ENCODE measurements at regions not wholly inside any gene's neighbourhood (a gene's known extent, or its start where the extent isn't known, plus 50 kb on each side); places are given as distances from the start of the nearest gene placed in this dataset.

GRCh38 chr13:73293913-73294523 is 235.2 kb downstream of the KLF5 start:
- no peak for DNase-seq (ENCODE audit: low read depth)
- TF ChIP-seq, protein P1, sequence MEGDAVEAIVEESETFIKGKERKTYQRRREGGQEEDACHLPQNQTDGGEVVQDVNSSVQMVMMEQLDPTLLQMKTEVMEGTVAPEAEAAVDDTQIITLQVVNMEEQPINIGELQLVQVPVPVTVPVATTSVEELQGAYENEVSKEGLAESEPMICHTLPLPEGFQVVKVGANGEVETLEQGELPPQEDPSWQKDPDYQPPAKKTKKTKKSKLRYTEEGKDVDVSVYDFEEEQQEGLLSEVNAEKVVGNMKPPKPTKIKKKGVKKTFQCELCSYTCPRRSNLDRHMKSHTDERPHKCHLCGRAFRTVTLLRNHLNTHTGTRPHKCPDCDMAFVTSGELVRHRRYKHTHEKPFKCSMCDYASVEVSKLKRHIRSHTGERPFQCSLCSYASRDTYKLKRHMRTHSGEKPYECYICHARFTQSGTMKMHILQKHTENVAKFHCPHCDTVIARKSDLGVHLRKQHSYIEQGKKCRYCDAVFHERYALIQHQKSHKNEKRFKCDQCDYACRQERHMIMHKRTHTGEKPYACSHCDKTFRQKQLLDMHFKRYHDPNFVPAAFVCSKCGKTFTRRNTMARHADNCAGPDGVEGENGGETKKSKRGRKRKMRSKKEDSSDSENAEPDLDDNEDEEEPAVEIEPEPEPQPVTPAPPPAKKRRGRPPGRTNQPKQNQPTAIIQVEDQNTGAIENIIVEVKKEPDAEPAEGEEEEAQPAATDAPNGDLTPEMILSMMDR (IDR thresholded peaks at IDR 0.05; ENCODE audit: low read length, missing control alignments): no peak
- no peak overlapping the region for H3K4me3 ChIP-seq (replicated peaks; ENCODE audit: low read depth, low read length)

DNA sequence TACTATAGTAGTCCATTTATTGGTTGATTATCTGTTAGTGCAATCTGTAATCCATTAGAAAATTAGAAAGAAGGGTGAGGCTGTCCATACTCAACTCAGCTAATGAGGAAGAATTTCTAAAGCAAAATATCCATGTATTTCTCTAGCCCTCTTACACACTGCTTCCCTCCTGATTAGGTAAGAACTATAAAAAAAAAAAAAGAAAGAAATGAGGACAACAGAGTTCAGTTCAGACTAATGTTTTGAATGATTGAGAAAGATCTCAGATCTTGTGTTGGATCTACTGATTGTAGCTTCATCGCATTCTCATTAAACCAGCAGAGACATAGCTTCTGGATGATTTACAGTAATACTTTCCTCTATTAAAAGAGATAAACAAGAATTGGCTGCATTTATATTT is 233.3 kb downstream of the KLF5 start:
- DNase-seq (ENCODE audit: low read depth): no peak
- TF ChIP-seq, protein P1 (IDR thresholded peaks at IDR 0.05; ENCODE audit: low read length, missing control alignments): no peak
- H3K4me3 ChIP-seq (replicated peaks; ENCODE audit: low read depth, low read length): no peak overlapping the region

DNA sequence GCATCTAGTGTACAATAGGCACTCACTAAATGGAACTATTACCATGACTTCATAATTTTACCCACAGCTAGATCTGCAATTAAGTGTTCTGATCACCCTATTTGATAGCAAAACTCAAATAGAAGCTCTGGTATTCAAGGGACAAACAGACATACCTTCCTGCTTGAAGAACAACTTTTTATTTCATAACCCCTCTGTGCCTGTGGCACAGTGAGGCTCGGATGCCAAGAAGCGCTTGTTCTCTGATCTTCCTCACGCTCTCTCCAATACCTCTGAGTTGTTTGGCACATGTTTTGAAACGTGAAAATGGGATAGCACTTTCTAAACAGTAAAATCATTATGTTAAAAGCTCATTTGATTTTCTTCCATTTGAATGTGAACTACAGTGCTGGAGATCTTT is 232.0 kb downstream of the KLF5 start:
- no peak for DNase-seq (ENCODE audit: low read depth)
- H3K4me3 ChIP-seq (replicated peaks; ENCODE audit: low read depth, low read length): no peak overlapping the region
- TF ChIP-seq, protein P1 (IDR thresholded peaks at IDR 0.05; ENCODE audit: low read length, missing control alignments): no peak

GRCh38 chr13:73288596-73288995 is 229.8 kb downstream of the KLF5 start:
- TF ChIP-seq, protein P1 (IDR thresholded peaks at IDR 0.05; ENCODE audit: low read length, missing control alignments): no peak
- DNase-seq (ENCODE audit: low read depth): no peak
- no peak overlapping the region for H3K4me3 ChIP-seq (replicated peaks; ENCODE audit: low read depth, low read length)

GRCh38 chr13:73287831-73288230 is 229.0 kb downstream of the KLF5 start:
- TF ChIP-seq, protein P1 (IDR thresholded peaks at IDR 0.05; ENCODE audit: low read length, missing control alignments): no peak
- H3K4me3 ChIP-seq (replicated peaks; ENCODE audit: low read depth, low read length): no peak overlapping the region
- DNase-seq (ENCODE audit: low read depth): no peak

DNA sequence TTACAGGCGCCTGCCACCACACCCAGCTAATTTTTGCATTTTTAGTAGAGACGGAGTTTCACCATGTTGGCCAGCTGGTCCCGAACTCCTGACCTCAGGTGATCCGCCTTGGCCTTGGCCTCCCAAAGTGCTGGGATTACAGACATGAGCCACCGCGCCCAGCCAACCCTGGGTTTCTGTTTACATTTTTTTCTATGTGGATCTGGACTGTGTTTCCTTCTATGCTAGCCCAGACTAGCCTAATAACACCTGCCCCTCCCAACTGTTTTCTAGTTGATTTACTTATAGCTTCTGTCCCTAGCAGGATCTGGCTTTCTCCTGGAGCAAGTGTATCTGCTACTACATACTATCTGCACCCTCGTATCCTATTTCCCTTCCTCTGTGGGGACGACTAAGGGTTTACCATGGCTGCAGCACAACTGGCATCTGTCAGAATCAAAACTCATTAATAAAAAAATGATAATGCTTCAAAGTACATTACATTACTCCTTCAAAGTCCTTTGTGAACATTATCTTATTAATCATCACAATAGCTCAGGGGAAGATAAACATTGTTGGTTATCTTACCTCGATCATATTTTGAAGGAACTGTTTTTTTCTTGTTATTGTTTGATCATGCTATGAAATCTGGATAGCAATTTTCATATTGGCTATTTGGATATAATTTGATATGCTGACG is 228.3 kb downstream of the KLF5 start:
- TF ChIP-seq, protein P1 (IDR thresholded peaks at IDR 0.05; ENCODE audit: low read length, missing control alignments): no peak
- DNase-seq (ENCODE audit: low read depth): no peak
- no peak overlapping the region for H3K4me3 ChIP-seq (replicated peaks; ENCODE audit: low read depth, low read length)

DNA sequence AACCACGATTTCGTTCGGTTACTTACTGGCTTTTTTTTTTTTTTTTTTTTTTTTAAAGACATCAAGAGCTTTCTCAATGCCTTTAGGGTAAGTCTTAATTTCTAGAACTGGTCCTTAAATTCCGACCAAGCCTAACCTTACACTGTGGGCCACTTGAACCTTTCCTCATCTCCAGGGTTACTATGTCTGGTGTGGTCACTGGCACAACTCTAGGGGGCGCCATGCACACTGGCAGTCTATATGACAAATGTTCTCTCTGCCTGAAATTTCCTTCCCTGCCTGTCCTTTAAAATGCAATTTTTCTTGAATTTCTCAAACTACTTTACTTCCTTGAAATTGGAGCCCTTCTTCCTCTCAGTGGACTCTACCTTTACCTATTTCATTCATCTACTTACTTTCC is 227.4 kb downstream of the KLF5 start:
- DNase-seq (ENCODE audit: low read depth): no peak
- TF ChIP-seq, protein P1 (IDR thresholded peaks at IDR 0.05; ENCODE audit: low read length, missing control alignments): no peak
- H3K4me3 ChIP-seq (replicated peaks; ENCODE audit: low read depth, low read length): no peak overlapping the region

All from fibroblast of pulmonary artery (primary cell).